OCI-LY7 (cell line): ENCODE measurements at regions not wholly inside any gene's neighbourhood (a gene's known extent, or its start where the extent isn't known, plus 50 kb on each side); places are given as distances from the start of the nearest gene placed in this dataset.

Experiments
- BruUV-seq: library from RNA; stranded (reverse); fragments of 400-500 nt; replicated peaks from 2 replicates; lab custom pipeline; 2021; lab: Mats Ljungman, UMichigan
- CTCF ChIA-PET: fragments of 300-600 bp; sonication (Branson Sonifier 250); formaldehyde crosslinking; loops from one replicate; lab custom pipeline; 2022; ENCODE audit warnings: antibody characterized with exemption; ENCODE audit not compliant: unreplicated experiment; lab: Charles Lee
- POLR2A ChIA-PET: fragments of 300-600 bp; sonication (Branson Sonifier 250); formaldehyde crosslinking; loops from one replicate; lab custom pipeline; 2022; ENCODE audit warnings: antibody characterized with exemption; lab: Charles Lee
- DNase-seq: peaks from one replicate; pipeline ENCODE4 v3.0.0-alpha.2; 2015; ENCODE audit warnings: low spot score
- H2AFZ ChIP-seq: fragments of 200-600 bp; sonication (generic), shearing (Covaris generic); 2 replicates; pipeline ENCODE4 v1.6.1; 2014; ENCODE audit warnings: mild to moderate bottlenecking, antibody characterized with exemption, low read length, moderate library complexity
- H3K27ac ChIP-seq: fragments of 200-600 bp; sonication (generic); 2 replicates; pipeline ENCODE4 v1.5.1; 2014; ENCODE audit warnings: mixed run types, low read depth, mild to moderate bottlenecking, moderate library complexity, low read length, inconsistent platforms; ENCODE audit not compliant: poor library complexity, severe bottlenecking
- H3K36me3 ChIP-seq: fragments of 200-600 bp; sonication (generic); 2 replicates; pipeline ENCODE4 v1.6.1; 2014; ENCODE audit warnings: mild to moderate bottlenecking, antibody characterized with exemption, low read length, moderate library complexity, mixed read lengths; ENCODE audit not compliant: insufficient read depth
- H3K4me1 ChIP-seq: fragments of 200-600 bp; sonication (generic); 2 replicates; pipeline ENCODE4 v1.5.1; 2014; ENCODE audit warnings: mild to moderate bottlenecking, low read length; ENCODE audit not compliant: insufficient read depth, poor library complexity, severe bottlenecking
- H3K4me2 ChIP-seq: fragments of 200-600 bp; sonication (generic); 2 replicates; pipeline ENCODE4 v1.6.1; 2014; ENCODE audit warnings: mild to moderate bottlenecking, low read length
- H3K4me3 ChIP-seq: fragments of 200-600 bp; sonication (generic); 2 replicates; pipeline ENCODE4 v1.5.1; 2014; ENCODE audit warnings: mild to moderate bottlenecking, low read depth, low read length; ENCODE audit not compliant: poor library complexity, severe bottlenecking
- H3K79me2 ChIP-seq: fragments of 200-600 bp; sonication (generic); 2 replicates; pipeline ENCODE4 v1.6.1; 2016; ENCODE audit warnings: low read depth, mild to moderate bottlenecking, low read length, moderate library complexity, mixed read lengths; ENCODE audit not compliant: insufficient read depth
- H3K9me2 ChIP-seq: fragments of 200-600 bp; sonication (generic); 2 replicates; pipeline ENCODE4 v1.6.1; 2016; ENCODE audit warnings: mild to moderate bottlenecking, low read length, mixed read lengths; ENCODE audit not compliant: insufficient read depth
- H3K9me3 ChIP-seq: fragments of 200-600 bp; sonication (generic); 2 replicates; pipeline ENCODE4 v1.6.1; 2014; ENCODE audit warnings: mild to moderate bottlenecking, mixed run types, low read length, mixed read lengths
- H4K20me1 ChIP-seq: fragments of 200-600 bp; sonication (generic); 2 replicates; pipeline ENCODE4 v1.6.1; 2014; ENCODE audit warnings: mild to moderate bottlenecking, antibody characterized with exemption, low read length, moderate library complexity, mixed read lengths; ENCODE audit not compliant: insufficient read depth
- CTCF ChIP-seq: fragments of 200-600 bp; sonication (generic); conservative IDR thresholded peaks from 2 replicates; pipeline ENCODE4 v1.5.1; 2014; ENCODE audit warnings: mild to moderate bottlenecking, antibody characterized with exemption, low read length, moderate library complexity, mixed read lengths
- EZH2phosphoT487 ChIP-seq: fragments of 200-600 bp; sonication (generic); IDR thresholded peaks from 2 replicates; pipeline ENCODE4 v1.6.1; 2018; ENCODE audit warnings: low read depth, borderline replicate concordance, mild to moderate bottlenecking, mixed run types, antibody characterized with exemption, low read length, moderate library complexity, mixed read lengths
- intact Hi-C: fragments of 100-400 bp; cut with micrococcal nuclease; formaldehyde crosslinking; loops from one replicate; pipeline ENCODE4 v1.10.0; 2022; ENCODE audit not compliant: unreplicated experiment

GRCh38 chr3:43198791-43199644, 87.3 kb upstream of the SNRK start:
- POLR2A ChIA-PET, result interaction anchor here (0.6 to 0.9 kb wide), 3 partner anchors 17 to 633 kb away, joined by 3 to 4 read pairs (median 3); no protein-coding TSS in a partner anchor
- no peak overlapping the region for H3K4me3 ChIP-seq
- no peak overlapping the region for H2AFZ ChIP-seq
- no peaks in the 10 kb centered on the region for H3K79me2 ChIP-seq
- no peaks in the 10 kb centered on the region for H3K9me2 ChIP-seq
- BruUV-seq, result no TSS peak
- no peak overlapping the region for H3K4me2 ChIP-seq
- CTCF ChIA-PET, result interaction anchor here (0.6 kb wide), 1 partner anchor 15 kb away, joined by 3 read pairs; no protein-coding TSS in a partner anchor
- TF ChIP-seq EZH2phosphoT487, result no peak
- TF ChIP-seq CTCF, result no peak
- H3K36me3 ChIP-seq, result no peaks in the 10 kb centered on the region
- no peaks in the 10 kb centered on the region for H4K20me1 ChIP-seq
- intact Hi-C loops, result no loop called here
- H3K4me1 ChIP-seq, result no peaks in the 10 kb centered on the region
- H3K27ac ChIP-seq, result no peak overlapping the region
- no peaks in the 10 kb centered on the region for H3K9me3 ChIP-seq
- no peak for DNase-seq

DNA sequence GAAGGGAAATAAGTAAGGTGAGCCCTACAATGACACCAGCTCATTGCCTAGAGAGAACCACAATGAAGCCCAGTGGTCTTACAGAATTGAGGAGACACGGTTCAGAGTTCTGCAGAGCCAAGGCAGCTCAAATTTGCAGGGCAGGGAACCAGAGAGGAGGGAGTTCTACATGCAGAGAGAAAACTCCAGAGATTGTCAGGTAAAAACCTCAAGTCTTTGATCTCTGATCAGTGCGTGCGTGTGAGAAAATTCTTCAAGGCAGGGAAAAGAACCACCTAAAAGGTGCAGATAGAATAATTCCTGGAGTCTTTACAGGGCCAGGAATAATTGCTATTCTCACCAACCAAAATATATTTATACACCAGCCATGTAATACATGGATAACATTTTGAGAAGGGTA, 88.0 kb upstream of the SNRK start:
- TF ChIP-seq CTCF, result no peak
- no peak for TF ChIP-seq EZH2phosphoT487
- BruUV-seq, result no TSS peak

DNA sequence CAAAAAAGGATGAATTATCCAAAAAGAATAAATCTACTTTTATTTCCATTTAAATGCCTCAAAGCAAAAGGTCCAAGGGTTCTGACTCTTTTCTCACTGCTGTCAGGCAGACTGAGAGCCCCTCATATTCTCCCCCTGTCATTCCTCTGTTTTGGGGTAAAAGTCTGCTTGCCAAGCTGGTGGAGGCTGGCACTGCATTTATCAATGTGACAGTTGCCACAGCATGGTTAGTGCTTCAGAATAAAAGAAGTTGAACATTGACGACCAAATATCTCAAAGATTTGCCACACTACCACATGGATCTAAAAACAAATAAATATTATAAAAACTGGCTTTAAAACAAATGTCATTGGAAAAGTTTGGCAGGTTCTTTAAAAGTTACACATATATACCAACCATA, 89.2 kb upstream of the SNRK start:
- Histone ChIP-seq H3K9me3 (no peaks in the 10 kb centered on the region), H3K4me1 (no peaks in the 10 kb centered on the region), H3K27ac (no peak overlapping the region), H3K36me3 (no peaks in the 10 kb centered on the region), H4K20me1 (no peaks in the 10 kb centered on the region), H3K4me2 (no peak overlapping the region), H2AFZ (no peak overlapping the region), H3K79me2 (no peaks in the 10 kb centered on the region), H3K4me3 (no peak overlapping the region), H3K9me2 (no peaks in the 10 kb centered on the region)
- ChIA-PET POLR2A (no interaction called here), CTCF (no interaction called here)
- BruUV-seq, result no TSS peak
- intact Hi-C loops, result no loop called here
- DNase-seq, result no peak
- TF ChIP-seq CTCF, result no peak
- no peak for TF ChIP-seq EZH2phosphoT487

More for the DNA sequence above, 88.0 kb upstream of the SNRK start:
- no peaks in the 10 kb centered on the region for H3K9me3 ChIP-seq
- H3K27ac ChIP-seq, result no peak overlapping the region
- no peak overlapping the region for H3K4me3 ChIP-seq
- H3K4me1 ChIP-seq, result no peaks in the 10 kb centered on the region
- H3K79me2 ChIP-seq, result no peaks in the 10 kb centered on the region
- no peak for DNase-seq
- CTCF ChIA-PET, result no interaction called here
- no peaks in the 10 kb centered on the region for H3K9me2 ChIP-seq
- H4K20me1 ChIP-seq, result no peaks in the 10 kb centered on the region
- no peak overlapping the region for H3K4me2 ChIP-seq
- POLR2A ChIA-PET, result interaction anchor here (0.6 kb wide), 1 partner anchor 632 kb away, joined by 3 read pairs; no protein-coding TSS in a partner anchor
- no peaks in the 10 kb centered on the region for H3K36me3 ChIP-seq
- intact Hi-C loops, result no loop called here
- no peak overlapping the region for H2AFZ ChIP-seq
